Fibroblast of skin of back (primary cell): ENCODE measurements at regions not wholly inside any gene's neighbourhood (a gene's known extent, or its start where the extent isn't known, plus 50 kb on each side); places are given as distances from the start of the nearest gene placed in this dataset.

Experiments used
- DNase-seq: peaks from one replicate; pipeline ENCODE4 v3.0.0-alpha.2; 2013

- peak; percentile 47 for DNase-seq
Measured at GRCh38 chr22:47281126-47282106, 519.0 kb downstream of the TBC1D22A start.

GRCh38 chr22:47280301-47280700 lies 517.9 kb downstream of the TBC1D22A start:
- DNase-seq: no peak

- no peak for DNase-seq
Measured at GRCh38 chr22:47279746-47280145, 517.3 kb downstream of the TBC1D22A start.

- no peak for DNase-seq
Measured at GRCh38 chr22:47279337-47279736, 516.9 kb downstream of the TBC1D22A start.

GRCh38 chr22:47278655-47279054 lies 516.2 kb downstream of the TBC1D22A start:
- DNase-seq: no peak

GRCh38 chr22:47277531-47277930 lies 515.1 kb downstream of the TBC1D22A start:
- DNase-seq: no peak

- no peak for DNase-seq
Measured at GRCh38 chr22:47276991-47277390, 514.5 kb downstream of the TBC1D22A start.

GRCh38 chr22:47276450-47276820 lies 514.0 kb downstream of the TBC1D22A start:
- no peak for DNase-seq

GRCh38 chr22:47275605-47276449 lies 513.4 kb downstream of the TBC1D22A start:
- DNase-seq: peak; percentile 33

GRCh38 chr22:47274196-47274595 lies 511.7 kb downstream of the TBC1D22A start:
- no peak for DNase-seq

- DNase-seq: no peak
Measured at GRCh38 chr22:47270463-47271135, 508.1 kb downstream of the TBC1D22A start.

- DNase-seq: no peak
Measured at GRCh38 chr22:47269516-47270088, 507.2 kb downstream of the TBC1D22A start.

GRCh38 chr22:47267513-47268282 lies 505.2 kb downstream of the TBC1D22A start:
- DNase-seq: no peak

GRCh38 chr22:47266329-47266728 lies 503.9 kb downstream of the TBC1D22A start:
- no peak for DNase-seq

- no peak for DNase-seq
Measured at GRCh38 chr22:47260551-47260950, 498.1 kb downstream of the TBC1D22A start.

- DNase-seq: no peak
Measured at GRCh38 chr22:47259990-47260389, 497.5 kb downstream of the TBC1D22A start.

- no peak for DNase-seq
Measured at GRCh38 chr22:47259049-47259448, 496.6 kb downstream of the TBC1D22A start.

GRCh38 chr22:47257976-47258375 lies 495.5 kb downstream of the TBC1D22A start:
- no peak for DNase-seq

- DNase-seq: no peak
Measured at GRCh38 chr22:47257566-47257965, 495.1 kb downstream of the TBC1D22A start.

- no peak for DNase-seq
Measured at GRCh38 chr22:47251911-47252310, 489.5 kb downstream of the TBC1D22A start.

GRCh38 chr22:47250995-47251765 lies 488.7 kb downstream of the TBC1D22A start:
- DNase-seq: no peak
